ENCODE measurements at regions not wholly inside any gene's neighbourhood (a gene's known extent, or its start where the extent isn't known, plus 50 kb on each side); places are given as distances from the start of the nearest gene placed in this dataset.

- no peak for TF ChIP-seq CTCF (IDR thresholded peaks at IDR 0.05)
- TF ChIP-seq POLR2A (IDR thresholded peaks at IDR 0.05): no peak
Measured at GRCh38 chr13:50441130-50441529, 402.4 kb downstream of the DLEU7 start.

Measured in body of pancreas (tissue), 4 donors.